ENCODE measurements at regions not wholly inside any gene's neighbourhood (a gene's known extent, or its start where the extent isn't known, plus 50 kb on each side); places are given as distances from the start of the nearest gene placed in this dataset.
A peak's percentile ranks its signal among the peaks of the same experiment; 100 is the strongest.

DNA sequence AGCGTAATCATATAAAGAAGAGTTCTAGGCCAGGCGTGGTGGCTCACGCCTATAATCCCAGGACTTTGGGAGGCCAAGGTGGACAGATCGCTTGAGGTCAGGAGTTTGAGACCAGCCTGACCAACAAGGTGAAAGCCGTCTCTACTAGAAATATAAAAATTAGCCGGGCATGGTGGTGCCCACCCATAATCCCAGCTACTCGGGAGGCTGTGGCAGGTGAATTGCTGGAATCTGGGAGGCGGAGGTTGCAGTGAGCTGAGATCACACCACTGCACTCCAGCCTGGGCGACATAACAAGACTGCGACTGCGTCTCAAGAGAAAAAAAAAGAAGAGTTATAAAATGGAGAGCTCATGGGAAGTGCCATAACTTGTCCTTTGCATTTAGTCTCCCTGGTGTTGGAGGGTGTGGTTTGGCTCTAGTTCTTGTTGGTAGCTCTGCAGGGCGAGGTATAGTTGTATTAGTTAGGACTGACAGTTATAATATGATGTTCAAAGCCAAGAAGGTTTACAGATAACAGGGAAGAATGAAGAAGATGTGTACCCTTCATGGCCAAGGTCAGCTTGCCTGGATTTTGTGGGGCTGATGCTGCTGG lies 54.8 kb downstream of the UTRN start:
- H3K27me3 ChIP-seq = no peaks in the 10 kb centered on the region
- TF ChIP-seq POLR2A (IDR thresholded peaks at IDR 0.05) = no peak
- TF ChIP-seq, protein P1, sequence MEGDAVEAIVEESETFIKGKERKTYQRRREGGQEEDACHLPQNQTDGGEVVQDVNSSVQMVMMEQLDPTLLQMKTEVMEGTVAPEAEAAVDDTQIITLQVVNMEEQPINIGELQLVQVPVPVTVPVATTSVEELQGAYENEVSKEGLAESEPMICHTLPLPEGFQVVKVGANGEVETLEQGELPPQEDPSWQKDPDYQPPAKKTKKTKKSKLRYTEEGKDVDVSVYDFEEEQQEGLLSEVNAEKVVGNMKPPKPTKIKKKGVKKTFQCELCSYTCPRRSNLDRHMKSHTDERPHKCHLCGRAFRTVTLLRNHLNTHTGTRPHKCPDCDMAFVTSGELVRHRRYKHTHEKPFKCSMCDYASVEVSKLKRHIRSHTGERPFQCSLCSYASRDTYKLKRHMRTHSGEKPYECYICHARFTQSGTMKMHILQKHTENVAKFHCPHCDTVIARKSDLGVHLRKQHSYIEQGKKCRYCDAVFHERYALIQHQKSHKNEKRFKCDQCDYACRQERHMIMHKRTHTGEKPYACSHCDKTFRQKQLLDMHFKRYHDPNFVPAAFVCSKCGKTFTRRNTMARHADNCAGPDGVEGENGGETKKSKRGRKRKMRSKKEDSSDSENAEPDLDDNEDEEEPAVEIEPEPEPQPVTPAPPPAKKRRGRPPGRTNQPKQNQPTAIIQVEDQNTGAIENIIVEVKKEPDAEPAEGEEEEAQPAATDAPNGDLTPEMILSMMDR (IDR thresholded peaks at IDR 0.05) = no peak
- no peaks in the 10 kb centered on the region for H3K36me3 ChIP-seq
- peak overlapping the region; percentile 63 to 65 for H3K27ac ChIP-seq
- no peaks in the 10 kb centered on the region for H3K9me3 ChIP-seq
- H3K4me1 ChIP-seq = peaks cover 8 to 11% of the 10 kb centered on the region in 2 donors
- no peak for DNase-seq
- no peak overlapping the region for H3K4me3 ChIP-seq
- intact Hi-C loops (cut with DNase I; ENCODE audit: low total_unique reads) = no loop called here

DNA sequence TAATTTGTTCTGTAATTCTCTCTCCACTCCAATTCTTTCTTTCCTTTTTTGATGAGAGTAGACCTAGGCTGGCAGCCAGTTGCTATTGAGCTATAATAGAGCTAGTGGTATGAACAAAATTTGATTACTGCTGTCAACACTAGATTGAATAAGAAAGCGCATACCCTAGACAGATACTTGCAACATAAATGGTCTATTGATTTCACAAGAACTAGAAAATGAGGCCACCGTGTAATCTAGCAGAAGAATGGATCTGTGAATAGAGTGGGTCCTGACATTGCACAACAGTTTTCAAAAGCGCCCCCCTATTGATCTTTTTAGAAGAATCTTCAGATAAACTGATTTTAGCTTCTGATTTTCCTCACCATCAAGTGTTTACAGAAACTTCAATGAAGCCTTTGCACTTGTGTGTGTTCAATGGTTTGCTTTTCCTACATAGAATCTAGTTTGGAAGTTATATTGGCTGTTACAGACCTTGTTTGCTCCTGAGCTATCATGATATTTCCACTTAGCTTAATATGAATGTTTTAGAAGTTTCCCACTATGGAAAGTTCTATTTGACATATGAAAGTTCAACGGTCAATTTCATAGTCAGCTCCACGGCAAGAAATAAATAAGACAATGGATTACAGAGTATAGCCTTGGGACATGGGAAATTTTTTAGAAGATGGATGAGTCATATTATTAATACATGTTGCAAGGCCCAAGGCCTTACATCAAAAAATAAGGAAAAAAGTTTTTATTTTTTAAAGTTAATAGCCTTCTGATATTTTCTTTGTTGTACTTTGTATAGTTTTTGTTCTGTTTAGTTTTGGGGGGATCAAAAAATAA lies 55.6 kb downstream of the UTRN start:
- no peaks in the 10 kb centered on the region for H3K27me3 ChIP-seq
- TF ChIP-seq, protein P1 (IDR thresholded peaks at IDR 0.05) = no peak
- no peak for TF ChIP-seq POLR2A (IDR thresholded peaks at IDR 0.05)
- DNase-seq = no peak
- no peaks in the 10 kb centered on the region for H3K36me3 ChIP-seq
- no peaks in the 10 kb centered on the region for H3K9me3 ChIP-seq
- intact Hi-C loops (cut with DNase I; ENCODE audit: low total_unique reads) = no loop called here
- H3K4me3 ChIP-seq = no peak overlapping the region
- peaks cover 8 to 11% of the 10 kb centered on the region in 2 donors for H3K4me1 ChIP-seq
- peak overlapping the region; percentile 63 to 65 for H3K27ac ChIP-seq

DNA sequence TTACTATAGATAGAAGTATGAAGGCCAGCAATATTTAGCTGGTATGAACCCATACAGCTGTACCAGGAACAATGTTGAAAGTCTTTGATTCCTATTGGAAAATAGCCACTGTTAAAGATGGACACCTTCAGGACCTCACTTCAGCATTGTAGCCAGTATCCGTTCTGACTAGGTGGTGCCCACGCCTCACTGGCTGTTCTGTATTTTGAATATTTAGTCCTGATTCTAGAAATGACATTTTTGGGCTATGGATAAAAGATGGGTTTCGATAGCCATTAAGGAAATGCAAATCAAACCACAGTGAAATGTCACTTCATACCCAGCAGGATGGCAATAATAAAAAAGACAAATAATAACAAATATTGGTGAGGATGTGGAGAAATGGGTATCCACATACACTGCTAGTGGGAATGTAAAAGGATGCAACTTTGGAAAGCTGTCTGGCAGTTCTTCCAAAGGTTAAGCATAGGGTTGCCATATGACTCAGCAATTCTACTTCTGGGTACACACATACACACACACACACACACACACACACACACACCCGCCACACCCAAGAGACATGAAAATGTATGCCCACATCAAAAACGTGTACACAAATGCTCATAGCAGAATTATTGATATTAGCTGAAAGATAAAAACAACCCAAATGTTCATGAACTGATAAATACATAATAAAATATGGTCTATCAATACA lies 56.8 kb downstream of the UTRN start:
- intact Hi-C loops (cut with DNase I; ENCODE audit: low total_unique reads) = no loop called here
- Histone ChIP-seq H3K36me3 (no peaks in the 10 kb centered on the region), H3K4me1 (peaks cover 4 to 11% of the 10 kb centered on the region in 2 donors), H3K27me3 (no peaks in the 10 kb centered on the region), H3K9me3 (no peaks in the 10 kb centered on the region), H3K27ac (peak overlapping the region; percentile 9 to 63), H3K4me3 (no peak overlapping the region)
- DNase-seq = no peak
- TF ChIP-seq POLR2A (IDR thresholded peaks at IDR 0.05) = no peak
- TF ChIP-seq, protein P1 (IDR thresholded peaks at IDR 0.05) = no peak

DNA sequence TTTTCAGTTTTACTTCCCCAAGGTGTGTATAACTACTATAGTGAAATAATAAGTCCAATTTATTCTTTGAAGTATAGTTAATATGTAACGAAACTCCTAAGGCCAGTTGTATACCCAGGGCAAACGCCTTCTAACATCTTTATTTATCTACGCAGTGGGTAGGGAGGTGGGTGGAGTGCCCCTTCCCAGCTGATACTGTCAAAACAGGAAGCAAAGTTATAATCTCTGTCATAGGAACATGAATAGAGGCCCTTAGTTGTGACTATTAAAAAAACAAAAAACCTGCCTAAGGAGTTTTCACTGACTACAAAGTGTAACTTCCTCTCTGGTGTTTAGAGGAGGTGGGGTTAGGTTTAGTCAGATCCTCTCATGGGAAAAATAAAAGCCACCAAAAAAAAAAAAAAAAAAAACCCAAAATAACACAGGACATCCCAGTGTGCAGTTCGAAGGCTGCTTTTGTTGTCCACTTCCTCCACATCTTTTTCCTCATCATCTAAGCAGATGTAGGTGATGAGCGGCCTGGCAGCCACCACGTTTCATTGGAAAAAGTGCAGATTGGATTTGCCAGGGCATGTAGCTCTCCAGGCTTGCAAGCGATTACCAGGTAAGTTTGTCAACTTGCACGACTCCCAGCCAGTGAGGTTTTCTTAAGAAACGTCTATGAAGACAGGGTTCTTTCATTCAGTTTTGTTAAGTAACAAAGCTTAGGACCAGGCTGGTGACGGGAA lies 58.7 kb downstream of the UTRN start:
- no peaks in the 10 kb centered on the region for H3K27me3 ChIP-seq
- H3K9me3 ChIP-seq = no peaks in the 10 kb centered on the region
- TF ChIP-seq, protein P1 (IDR thresholded peaks at IDR 0.05) = no peak
- no peak for TF ChIP-seq POLR2A (IDR thresholded peaks at IDR 0.05)
- no peak for DNase-seq
- H3K36me3 ChIP-seq = no peaks in the 10 kb centered on the region
- peak overlapping the region; percentile 38 to 66 for H3K27ac ChIP-seq
- H3K4me3 ChIP-seq = no peak overlapping the region
- intact Hi-C loops (cut with DNase I; ENCODE audit: low total_unique reads) = no loop called here
- peaks cover 0 to 6% of the 10 kb centered on the region in 2 donors for H3K4me1 ChIP-seq
